Astrocyte (in vitro differentiated cells and primary cell): ENCODE measurements at regions not wholly inside any gene's neighbourhood (a gene's known extent, or its start where the extent isn't known, plus 50 kb on each side); places are given as distances from the start of the nearest gene placed in this dataset.

Source experiments
- DNase-seq: peaks from one replicate; pipeline ENCODE4 v3.0.0-alpha.2; 2010; ENCODE audit warnings: low read depth
- FAIRE-seq: peaks from 2 replicates; lab custom pipeline; 2011; peaks lifted over from hg19 to GRCh38; lab: Jason Lieb, UNC
- H2AFZ ChIP-seq: 2 replicates; pipeline ENCODE4 v1.6.0; 2012; ENCODE audit warnings: low read depth, low read length, inconsistent platforms
- H3K27ac ChIP-seq: 2 replicates; pipeline ENCODE4 v1.5.1; 2011; ENCODE audit warnings: low read depth, low read length, inconsistent platforms
- H3K27me3 ChIP-seq: 2 replicates; pipeline ENCODE4 v1.6.0; 2011; ENCODE audit warnings: low read length, inconsistent platforms; ENCODE audit not compliant: insufficient read depth
- H3K36me3 ChIP-seq: 2 replicates; pipeline ENCODE4 v1.5.1; 2011; ENCODE audit warnings: low read length, inconsistent platforms; ENCODE audit not compliant: insufficient read depth
- H3K4me1 ChIP-seq: 2 replicates; pipeline ENCODE4 v1.5.1; 2011; ENCODE audit warnings: low read length, inconsistent platforms; ENCODE audit not compliant: insufficient read depth
- H3K4me2 ChIP-seq: 2 replicates; pipeline ENCODE4 v1.6.0; 2012; ENCODE audit warnings: low read length, inconsistent platforms
- H3K4me3 ChIP-seq: 2 replicates; pipeline ENCODE4 v1.5.1; 2011; ENCODE audit warnings: low read depth, mild to moderate bottlenecking, low read length, inconsistent platforms; ENCODE audit not compliant: insufficient read depth
- H3K79me2 ChIP-seq: 2 replicates; pipeline ENCODE4 v1.6.0; 2012; ENCODE audit warnings: mild to moderate bottlenecking, low read length, inconsistent platforms; ENCODE audit not compliant: insufficient read depth
- H3K9ac ChIP-seq: 2 replicates; pipeline ENCODE4 v1.6.0; 2012; ENCODE audit warnings: mild to moderate bottlenecking, low read length, inconsistent platforms
- H3K9me3 ChIP-seq: 2 replicates; pipeline ENCODE4 v1.5.1; 2012; ENCODE audit warnings: low read depth, mild to moderate bottlenecking, low read length, inconsistent platforms; ENCODE audit not compliant: insufficient read depth
- H4K20me1 ChIP-seq: 2 replicates; pipeline ENCODE4 v1.6.0; 2012; ENCODE audit warnings: low read length, inconsistent platforms; ENCODE audit not compliant: insufficient read depth
- H3K27ac Mint-ChIP-seq: one replicate; pipeline ENCODE4 v1.8.0; 2021; ENCODE audit warnings: mild to moderate bottlenecking, mixed read lengths; ENCODE audit not compliant: unreplicated experiment
- H3K27me3 Mint-ChIP-seq: one replicate; pipeline ENCODE4 v1.8.0; 2021; ENCODE audit warnings: low read depth, mixed read lengths; ENCODE audit not compliant: unreplicated experiment
- H3K36me3 Mint-ChIP-seq: one replicate; pipeline ENCODE4 v1.8.0; 2021; ENCODE audit warnings: low read depth, mixed read lengths; ENCODE audit not compliant: unreplicated experiment
- H3K4me1 Mint-ChIP-seq: one replicate; pipeline ENCODE4 v1.8.0; 2021; ENCODE audit warnings: low read depth, mixed read lengths; ENCODE audit not compliant: unreplicated experiment
- H3K4me3 Mint-ChIP-seq: one replicate; pipeline ENCODE4 v1.8.0; 2021; ENCODE audit warnings: mild to moderate bottlenecking, moderate library complexity, mixed read lengths; ENCODE audit not compliant: unreplicated experiment
- H3K9me3 Mint-ChIP-seq: one replicate; pipeline ENCODE4 v1.8.0; 2021; ENCODE audit warnings: mild to moderate bottlenecking, mixed read lengths; ENCODE audit not compliant: unreplicated experiment
- CTCF ChIP-seq: IDR thresholded peaks from 2 replicates; pipeline ENCODE4 v1.5.1; 2011; ENCODE audit warnings: low read depth, mild to moderate bottlenecking, inconsistent platforms, low read length, moderate library complexity; ENCODE audit not compliant: insufficient read depth
- EZH2 ChIP-seq: IDR thresholded peaks from 2 replicates; pipeline ENCODE4 v1.6.1; 2012; ENCODE audit warnings: mild to moderate bottlenecking, low read length, inconsistent platforms; ENCODE audit not compliant: insufficient read depth

- Histone ChIP-seq H3K4me2 (no peak overlapping the region), H2AFZ (no peak overlapping the region), H3K27ac (no peak overlapping the region), H3K9me3 (no peaks in the 10 kb centered on the region), H3K36me3 (no peaks in the 10 kb centered on the region), H3K27me3 (no peaks in the 10 kb centered on the region), H3K9ac (no peak overlapping the region), H4K20me1 (no peaks in the 10 kb centered on the region), H3K79me2 (no peaks in the 10 kb centered on the region), H3K4me3 (no peak overlapping the region), H3K4me1 (peaks cover 8% of the 10 kb centered on the region)
- DNase-seq (no peak), FAIRE-seq (no peak)
- Mint-ChIP-seq H3K4me1 (peaks cover 5% of the 10 kb centered on the region), H3K36me3 (no peaks in the 10 kb centered on the region), H3K27me3 (no peaks in the 10 kb centered on the region), H3K27ac (no peak overlapping the region), H3K9me3 (no peaks in the 10 kb centered on the region), H3K4me3 (no peak overlapping the region)
- TF ChIP-seq CTCF (no peak), EZH2 (no peak)
Observed at GRCh38 chr1:82466416-82466815, 665.7 kb downstream of the ADGRL2 start.

GRCh38 chr1:82465024-82465423 is 664.3 kb downstream of the ADGRL2 start:
- Histone ChIP-seq H4K20me1 (no peaks in the 10 kb centered on the region), H2AFZ (no peak overlapping the region), H3K79me2 (no peaks in the 10 kb centered on the region), H3K36me3 (no peaks in the 10 kb centered on the region), H3K4me2 (no peak overlapping the region), H3K27ac (no peak overlapping the region), H3K4me1 (peaks cover 8% of the 10 kb centered on the region), H3K9me3 (no peaks in the 10 kb centered on the region), H3K4me3 (no peak overlapping the region), H3K9ac (no peak overlapping the region), H3K27me3 (no peaks in the 10 kb centered on the region)
- DNase-seq (no peak), FAIRE-seq (no peak)
- Mint-ChIP-seq H3K9me3 (no peaks in the 10 kb centered on the region), H3K27me3 (no peaks in the 10 kb centered on the region), H3K4me3 (no peak overlapping the region), H3K36me3 (no peaks in the 10 kb centered on the region), H3K27ac (no peak overlapping the region), H3K4me1 (peaks cover 5% of the 10 kb centered on the region)
- TF ChIP-seq CTCF = no peak
- TF ChIP-seq EZH2 = no peak

- Histone ChIP-seq H2AFZ (no peak overlapping the region), H3K27me3 (no peaks in the 10 kb centered on the region), H3K36me3 (no peaks in the 10 kb centered on the region), H3K79me2 (no peaks in the 10 kb centered on the region), H3K27ac (no peak overlapping the region), H3K9me3 (no peaks in the 10 kb centered on the region), H3K4me1 (peaks cover 8% of the 10 kb centered on the region), H3K9ac (no peak overlapping the region), H3K4me2 (peak overlapping the region; percentile 11), H4K20me1 (no peaks in the 10 kb centered on the region), H3K4me3 (no peak overlapping the region)
- Mint-ChIP-seq H3K27me3 (no peaks in the 10 kb centered on the region), H3K36me3 (no peaks in the 10 kb centered on the region), H3K4me3 (no peak overlapping the region), H3K4me1 (peaks cover 5% of the 10 kb centered on the region), H3K9me3 (no peaks in the 10 kb centered on the region), H3K27ac (no peak overlapping the region)
- no peak for TF ChIP-seq EZH2
- no peak for TF ChIP-seq CTCF
- no peak for FAIRE-seq
- peak; percentile 53 for DNase-seq
Observed at GRCh38 chr1:82464362-82465001, 663.7 kb downstream of the ADGRL2 start.
